ENCODE measurements at regions not wholly inside any gene's neighbourhood (a gene's known extent, or its start where the extent isn't known, plus 50 kb on each side); places are given as distances from the start of the nearest gene placed in this dataset.
"Not testable (repeated sequence)": the region's sequence is repeated elsewhere in the genome, so short reads cannot be mapped to it uniquely, and the experiment has no call there.

DNA sequence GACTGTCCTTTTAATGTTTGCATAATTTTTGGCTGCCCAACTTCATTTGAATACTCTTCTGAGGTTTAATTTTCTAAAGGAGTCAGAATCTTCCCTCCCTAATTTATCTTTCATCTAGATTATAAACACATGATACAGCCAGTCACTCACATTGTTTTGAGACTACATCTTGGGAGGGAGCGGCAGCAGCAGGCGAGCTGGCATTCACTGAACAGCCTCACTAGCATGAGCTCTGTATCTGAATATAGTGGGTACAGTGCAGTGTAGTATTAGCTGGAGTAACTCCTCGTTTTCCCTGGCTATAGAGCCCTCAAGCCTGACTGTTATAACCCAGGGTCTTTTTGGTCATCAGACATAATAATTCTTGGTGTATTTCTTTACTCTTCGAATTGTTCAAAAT is 969.2 kb upstream of the COX7C start:
- no peaks in the 10 kb centered on the region for H3K4me1 Mint-ChIP-seq

GRCh38 chr5:85651731-85652130 is 966.0 kb upstream of the COX7C start:
- intact Hi-C loops (cut with micrococcal nuclease), result no loop called here
- Histone ChIP-seq H3K9me3 (ENCODE audit: control insufficient read depth, insufficient read depth, low read length) (no peaks in the 10 kb centered on the region), H3K27ac (ENCODE audit: low read length) (no peak overlapping the region), H3K27me3 (ENCODE audit: control insufficient read depth, insufficient read depth, low read length) (no peaks in the 10 kb centered on the region), H3K36me3 (ENCODE audit: control insufficient read depth, insufficient read depth, low read length) (no peaks in the 10 kb centered on the region), H3K4me1 (ENCODE audit: control insufficient read depth, insufficient read depth, low read length) (no peaks in the 10 kb centered on the region), H3K4me3 (ENCODE audit: low read length) (no peak overlapping the region)
- Mint-ChIP-seq H3K36me3 (no peaks in the 10 kb centered on the region), H3K4me3 (no peak overlapping the region), H3K4me1 (no peaks in the 10 kb centered on the region), H3K9me3 (peaks cover 10 to 16% of the 10 kb centered on the region in 2 donors), H3K27me3 (ENCODE audit: low read depth in 2 of 2) (no peaks in the 10 kb centered on the region), H3K27ac (no peak overlapping the region)
- DNase-seq, result no peak
- WGBS (ENCODE audit: insufficient coverage), result no CpG with 5 or more reads among the region's 1 CpG
- no peak for TF ChIP-seq CTCF (IDR thresholded peaks at IDR 0.05)
- ATAC-seq, result no peak

More for the DNA sequence above, 969.2 kb upstream of the COX7C start:
- Histone ChIP-seq H3K27ac (ENCODE audit: low read length) (no peak overlapping the region), H3K36me3 (ENCODE audit: control insufficient read depth, insufficient read depth, low read length) (no peaks in the 10 kb centered on the region), H3K9me3 (ENCODE audit: control insufficient read depth, insufficient read depth, low read length) (no peaks in the 10 kb centered on the region), H3K27me3 (ENCODE audit: control insufficient read depth, insufficient read depth, low read length) (no peaks in the 10 kb centered on the region), H3K4me3 (ENCODE audit: low read length) (no peak overlapping the region), H3K4me1 (ENCODE audit: control insufficient read depth, insufficient read depth, low read length) (no peaks in the 10 kb centered on the region)
- WGBS (ENCODE audit: insufficient coverage), result 74% methylated on average over 4 of the region's 4 CpGs
- ATAC-seq (no peak), DNase-seq (no peak)
- Mint-ChIP-seq H3K4me3 (no peak overlapping the region), H3K27me3 (ENCODE audit: low read depth in 2 of 2) (no peaks in the 10 kb centered on the region), H3K27ac (no peak overlapping the region), H3K9me3 (peaks cover 11 to 12% of the 10 kb centered on the region in 2 donors), H3K36me3 (no peaks in the 10 kb centered on the region)
- intact Hi-C loops (cut with micrococcal nuclease), result no loop called here
- no peak for TF ChIP-seq CTCF (IDR thresholded peaks at IDR 0.05)

- H3K9me3 Mint-ChIP-seq, result peaks cover 8 to 14% of the 10 kb centered on the region in 2 donors
- H3K4me1 ChIP-seq (ENCODE audit: control insufficient read depth, insufficient read depth, low read length); H3K4me3 Mint-ChIP-seq; H3K36me3 ChIP-seq (ENCODE audit: control insufficient read depth, insufficient read depth, low read length); intact Hi-C loops (cut with micrococcal nuclease); H3K27me3 Mint-ChIP-seq (ENCODE audit: low read depth in 2 of 2); DNase-seq; H3K4me3 ChIP-seq (ENCODE audit: low read length); H3K4me1 Mint-ChIP-seq; H3K27ac ChIP-seq (ENCODE audit: low read length); H3K9me3 ChIP-seq (ENCODE audit: control insufficient read depth, insufficient read depth, low read length); H3K27ac Mint-ChIP-seq; H3K27me3 ChIP-seq (ENCODE audit: control insufficient read depth, insufficient read depth, low read length); ATAC-seq; H3K36me3 Mint-ChIP-seq: not testable (repeated sequence)
- WGBS (ENCODE audit: insufficient coverage), result 83% methylated on average over 2 of the region's 3 CpGs
These were observed 963.6 kb upstream of the COX7C start for GRCh38 chr5:85654144-85654543.

DNA sequence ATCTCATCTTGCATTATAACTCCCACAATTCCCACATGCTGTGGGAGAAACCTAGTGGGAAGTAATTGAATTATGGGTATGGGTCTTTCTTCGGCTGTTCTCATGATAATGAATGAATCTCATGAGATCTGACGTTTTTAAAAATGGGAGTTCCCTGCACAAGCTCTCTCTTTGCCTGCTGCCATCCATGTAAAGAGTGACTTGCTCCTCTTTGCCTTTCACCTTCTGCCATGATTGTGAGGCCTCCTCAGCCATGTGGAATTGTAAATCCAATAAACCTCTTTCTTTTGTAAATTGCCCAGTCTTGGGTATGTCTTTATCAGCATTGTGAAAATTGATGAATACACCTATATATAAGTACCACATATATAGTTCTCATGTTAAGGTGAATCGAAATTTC is 961.7 kb upstream of the COX7C start:
- H3K9me3 Mint-ChIP-seq, result peaks cover 5 to 12% of the 10 kb centered on the region in 2 donors
- no peak overlapping the region for H3K4me3 ChIP-seq (ENCODE audit: low read length)
- 73% methylated on average over 2 of the region's 3 CpGs for WGBS (ENCODE audit: insufficient coverage)
- H3K4me1 ChIP-seq (ENCODE audit: control insufficient read depth, insufficient read depth, low read length), result no peaks in the 10 kb centered on the region
- H3K27ac Mint-ChIP-seq, result no peak overlapping the region
- no peaks in the 10 kb centered on the region for H3K36me3 Mint-ChIP-seq
- ATAC-seq (no peak), DNase-seq (no peak)
- TF ChIP-seq CTCF (IDR thresholded peaks at IDR 0.05), result no peak
- intact Hi-C loops (cut with micrococcal nuclease), result no loop called here
- no peaks in the 10 kb centered on the region for H3K4me1 Mint-ChIP-seq
- no peaks in the 10 kb centered on the region for H3K27me3 Mint-ChIP-seq (ENCODE audit: low read depth in 2 of 2)
- no peaks in the 10 kb centered on the region for H3K9me3 ChIP-seq (ENCODE audit: control insufficient read depth, insufficient read depth, low read length)
- no peaks in the 10 kb centered on the region for H3K36me3 ChIP-seq (ENCODE audit: control insufficient read depth, insufficient read depth, low read length)
- H3K4me3 Mint-ChIP-seq, result no peak overlapping the region
- no peak overlapping the region for H3K27ac ChIP-seq (ENCODE audit: low read length)
- H3K27me3 ChIP-seq (ENCODE audit: control insufficient read depth, insufficient read depth, low read length), result no peaks in the 10 kb centered on the region

GRCh38 chr5:85657328-85657727 is 960.4 kb upstream of the COX7C start:
- no CpG with 5 or more reads among the region's 1 CpG for WGBS (ENCODE audit: insufficient coverage)
- H3K4me3 Mint-ChIP-seq, result not testable (repeated sequence)

DNA sequence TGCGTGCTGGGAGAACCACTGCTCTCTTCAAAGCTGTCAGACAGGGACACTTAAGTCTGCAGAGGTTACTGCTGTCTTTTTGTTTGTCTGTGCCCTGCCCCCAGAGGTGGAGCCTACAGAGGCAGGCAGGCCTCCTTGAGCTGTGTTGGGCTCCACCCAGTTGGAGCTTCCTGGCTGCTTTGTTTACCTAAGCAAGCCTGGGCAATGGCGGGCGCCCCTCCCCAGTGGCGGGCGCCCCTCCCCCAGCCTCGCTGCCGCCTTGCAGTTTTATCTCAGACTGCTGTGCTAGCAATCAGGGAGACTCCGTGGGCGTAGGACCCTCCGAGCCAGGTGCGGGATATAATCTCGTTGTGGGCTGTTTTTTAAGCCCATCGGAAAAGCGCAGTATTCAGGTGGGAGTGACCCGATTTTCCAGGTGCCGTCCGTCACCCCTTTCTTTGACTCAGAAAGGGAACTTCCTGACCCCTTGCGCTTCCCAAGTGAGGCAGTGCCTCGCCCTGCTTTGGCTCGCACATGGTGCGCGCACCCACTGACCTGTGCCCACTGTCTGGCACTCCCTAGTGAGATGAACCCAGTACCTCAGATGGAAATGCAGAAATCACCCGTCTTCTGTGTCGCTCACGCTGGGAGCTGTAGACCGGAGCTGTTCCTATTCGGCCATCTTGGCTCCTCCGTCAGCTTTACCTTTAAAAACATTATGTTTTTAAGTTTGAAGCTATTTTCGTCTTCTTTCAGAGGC is 954.6 kb upstream of the COX7C start:
- ATAC-seq; H3K36me3 Mint-ChIP-seq; H3K27ac Mint-ChIP-seq; intact Hi-C loops (cut with micrococcal nuclease); H3K27me3 Mint-ChIP-seq (ENCODE audit: low read depth in 2 of 2); H3K4me1 Mint-ChIP-seq; H3K36me3 ChIP-seq (ENCODE audit: control insufficient read depth, insufficient read depth, low read length); H3K27me3 ChIP-seq (ENCODE audit: control insufficient read depth, insufficient read depth, low read length); DNase-seq; H3K9me3 ChIP-seq (ENCODE audit: control insufficient read depth, insufficient read depth, low read length); H3K4me1 ChIP-seq (ENCODE audit: control insufficient read depth, insufficient read depth, low read length); H3K4me3 ChIP-seq (ENCODE audit: low read length); H3K4me3 Mint-ChIP-seq; H3K27ac ChIP-seq (ENCODE audit: low read length): not testable (repeated sequence)
- 94% methylated on average over 15 of the region's 29 CpGs for WGBS (ENCODE audit: insufficient coverage)
- peaks cover 9 to 22% of the 10 kb centered on the region in 2 donors for H3K9me3 Mint-ChIP-seq

More at GRCh38 chr5:85657328-85657727, 960.4 kb upstream of the COX7C start:
- H3K9me3 ChIP-seq (ENCODE audit: control insufficient read depth, insufficient read depth, low read length); ATAC-seq; H3K4me1 Mint-ChIP-seq; H3K27me3 ChIP-seq (ENCODE audit: control insufficient read depth, insufficient read depth, low read length); H3K36me3 Mint-ChIP-seq; H3K27ac ChIP-seq (ENCODE audit: low read length); H3K27ac Mint-ChIP-seq; H3K4me1 ChIP-seq (ENCODE audit: control insufficient read depth, insufficient read depth, low read length); DNase-seq; intact Hi-C loops (cut with micrococcal nuclease); H3K27me3 Mint-ChIP-seq (ENCODE audit: low read depth in 2 of 2); H3K36me3 ChIP-seq (ENCODE audit: control insufficient read depth, insufficient read depth, low read length); H3K4me3 ChIP-seq (ENCODE audit: low read length): not testable (repeated sequence)
- peaks cover 9 to 11% of the 10 kb centered on the region in 2 donors for H3K9me3 Mint-ChIP-seq

Measured in natural killer cell (primary cell).